Activated CD4-positive, alpha-beta T cell treated with anti-CD3 and anti-CD28 coated beads, Interleukin-2, amount 50 U/mL, for 48 hours (primary cell): ENCODE measurements at regions not wholly inside any gene's neighbourhood (a gene's known extent, or its start where the extent isn't known, plus 50 kb on each side); places are given as distances from the start of the nearest gene placed in this dataset.
"Not testable (repeated sequence)": the region's sequence is repeated elsewhere in the genome, so short reads cannot be mapped to it uniquely, and the experiment has no call there.

Experiments
- DNase-seq, 2 experiments: peaks; one replicate each; pipeline ENCODE4 v3.0.0-alpha.2; 2020

DNA sequence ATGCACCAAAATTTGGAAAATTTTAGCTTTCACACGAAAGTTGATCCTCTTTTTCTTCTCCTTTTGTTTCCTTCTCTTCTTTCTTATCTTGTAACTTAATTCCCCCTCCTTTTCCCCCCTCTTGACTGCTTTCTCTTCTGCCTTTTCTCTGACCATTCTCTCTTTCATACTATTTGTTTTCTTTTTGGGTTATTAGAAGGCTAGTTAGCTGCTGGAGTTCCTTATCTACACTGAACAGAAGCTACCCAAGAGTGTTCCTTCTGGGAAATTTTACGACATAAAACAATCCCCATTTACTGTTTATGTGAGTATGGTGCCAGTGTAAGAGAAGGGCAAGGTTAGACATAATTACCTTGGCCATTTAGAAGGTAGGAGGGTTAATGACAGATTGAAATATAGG, 218.4 kb upstream of the DTNA start:
- DNase-seq = no peak

DNA sequence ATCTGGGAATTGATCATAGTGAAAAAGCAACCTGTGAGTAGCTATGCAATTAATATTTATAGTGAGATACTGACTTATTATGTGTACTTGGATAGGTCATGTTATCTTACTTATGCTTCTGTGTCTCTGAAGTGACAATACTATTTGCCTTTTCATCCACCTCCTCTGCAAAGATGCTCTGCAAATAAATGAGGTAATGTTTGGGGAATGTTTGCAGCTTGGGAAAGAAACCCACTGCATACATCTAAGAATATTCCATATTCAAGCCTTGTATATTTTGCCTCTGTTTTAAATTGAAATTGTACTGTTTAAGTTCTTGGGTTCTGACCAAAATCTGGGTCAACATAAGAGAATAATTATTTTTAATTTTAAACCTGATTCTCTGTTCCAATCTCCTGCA, 217.4 kb upstream of the DTNA start:
- no peak for DNase-seq

DNA sequence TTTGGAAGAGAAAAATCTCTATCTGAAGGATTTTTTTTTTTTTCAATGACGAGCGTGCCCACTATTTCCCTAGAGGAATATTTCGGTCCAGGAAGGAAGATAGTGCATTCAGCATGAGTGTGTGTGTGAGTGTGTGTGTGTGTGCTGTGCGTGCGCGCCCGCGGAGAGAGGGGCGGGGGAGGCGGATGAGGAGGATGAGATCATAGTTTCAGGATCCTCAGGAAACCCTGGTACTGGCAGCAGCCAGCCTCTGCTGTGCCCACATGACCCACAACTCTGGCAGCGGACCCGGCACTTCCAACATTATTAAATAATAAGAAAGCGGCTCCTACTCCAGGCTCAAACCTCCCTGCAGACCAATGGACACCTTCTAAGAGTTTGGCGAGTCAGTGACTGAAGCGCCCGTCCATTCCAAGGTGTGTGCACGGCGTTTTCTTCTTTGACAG, 217.0 kb upstream of the DTNA start:
- peak in 1 of 2 experiments; percentile 27 for DNase-seq

DNA sequence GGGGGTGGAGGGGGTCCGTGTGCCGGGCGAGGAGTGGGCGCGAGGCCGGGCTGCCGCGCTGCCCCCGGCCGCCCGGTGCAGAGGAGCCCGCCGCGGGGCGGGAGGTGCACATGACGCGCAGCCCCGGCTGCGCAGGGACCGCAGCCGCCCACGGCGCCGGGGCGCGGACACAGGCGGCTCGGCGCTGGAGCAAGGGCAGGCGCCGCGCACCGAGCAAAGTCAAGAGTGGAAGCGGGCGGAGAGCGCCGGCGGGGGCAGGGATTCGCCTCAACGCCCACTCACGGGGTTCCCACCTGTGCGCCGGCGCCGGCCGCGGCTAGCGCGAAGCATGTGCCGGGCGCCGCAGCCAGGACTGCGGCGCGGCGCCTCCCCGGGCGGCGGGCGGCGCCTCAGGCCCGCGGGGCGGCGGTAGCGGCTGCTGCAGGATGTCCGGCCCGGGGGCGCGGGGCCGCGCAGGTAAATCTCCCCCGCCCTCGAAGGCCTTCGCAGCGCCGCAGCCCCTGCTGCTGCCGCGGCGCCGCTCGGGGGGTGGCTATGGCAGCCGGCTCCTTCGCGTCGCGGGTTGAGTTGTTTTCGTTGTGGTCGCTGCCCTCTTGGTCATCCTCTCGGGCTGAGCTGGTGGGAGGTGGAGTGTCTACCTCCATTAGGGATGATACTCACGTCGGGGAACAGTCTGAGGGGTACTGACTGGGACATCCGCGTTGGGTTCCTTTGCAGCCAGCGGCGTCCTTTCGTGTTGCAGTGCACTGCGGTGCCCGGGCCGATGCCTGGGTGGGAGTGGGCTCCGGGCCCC, 216.3 kb upstream of the DTNA start:
- no peak for DNase-seq

DNA sequence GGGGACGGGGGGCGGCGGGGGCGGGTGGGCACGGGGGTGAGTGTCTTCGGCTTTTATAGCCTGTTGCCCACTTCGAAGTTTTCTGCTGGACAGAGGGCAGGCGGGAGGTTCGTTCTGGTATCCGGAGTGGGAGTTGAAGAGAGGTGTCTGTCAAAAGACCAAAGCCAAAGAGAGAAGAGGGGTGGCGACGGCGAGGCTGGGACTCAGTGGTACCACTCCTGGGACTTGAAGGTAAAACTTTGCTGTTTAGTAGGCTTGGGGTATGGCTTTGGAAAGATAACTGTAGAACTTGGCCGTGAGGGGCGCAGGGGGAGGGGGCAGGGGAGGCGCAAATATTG, 215.8 kb upstream of the DTNA start:
- DNase-seq = no peak

DNA sequence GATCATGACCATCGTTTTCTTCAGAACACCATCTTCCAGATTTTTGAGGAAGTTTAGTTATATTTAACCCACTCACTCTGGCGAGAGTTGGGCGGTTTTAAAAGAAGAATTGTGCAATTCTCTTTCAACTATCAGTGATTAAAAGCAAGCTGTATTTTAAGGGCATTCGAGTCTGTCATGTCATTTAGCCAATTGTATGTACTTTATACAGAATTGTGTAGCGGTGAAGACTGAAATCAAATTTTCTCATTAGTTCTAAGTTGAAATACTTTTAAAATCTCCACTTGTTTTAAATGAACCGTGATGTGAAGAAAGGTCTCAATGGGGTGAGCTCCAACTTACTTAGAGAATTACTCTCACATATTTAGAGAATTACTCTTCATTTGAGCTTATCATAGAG, 214.6 kb upstream of the DTNA start:
- no peak for DNase-seq

DNA sequence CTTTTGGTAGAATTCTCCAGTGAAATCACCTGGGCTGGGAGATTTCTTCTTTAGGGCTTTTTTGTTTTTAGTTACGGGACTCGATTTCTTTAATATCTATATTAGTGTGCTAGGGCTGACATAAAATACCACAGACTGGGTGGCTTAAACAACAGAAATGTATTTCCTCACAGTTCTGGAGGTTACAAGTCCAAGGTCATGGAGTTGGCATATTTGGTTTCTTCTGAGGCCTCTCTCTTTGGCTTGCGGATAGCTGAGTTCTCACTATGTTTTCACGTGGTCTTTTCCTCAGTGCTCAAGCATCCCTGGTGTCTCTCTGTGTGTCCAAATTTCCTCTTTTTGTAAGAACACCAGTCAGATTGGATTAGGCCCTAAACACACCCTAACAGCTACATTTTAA, 208.5 kb upstream of the DTNA start:
- no peak for DNase-seq

DNA sequence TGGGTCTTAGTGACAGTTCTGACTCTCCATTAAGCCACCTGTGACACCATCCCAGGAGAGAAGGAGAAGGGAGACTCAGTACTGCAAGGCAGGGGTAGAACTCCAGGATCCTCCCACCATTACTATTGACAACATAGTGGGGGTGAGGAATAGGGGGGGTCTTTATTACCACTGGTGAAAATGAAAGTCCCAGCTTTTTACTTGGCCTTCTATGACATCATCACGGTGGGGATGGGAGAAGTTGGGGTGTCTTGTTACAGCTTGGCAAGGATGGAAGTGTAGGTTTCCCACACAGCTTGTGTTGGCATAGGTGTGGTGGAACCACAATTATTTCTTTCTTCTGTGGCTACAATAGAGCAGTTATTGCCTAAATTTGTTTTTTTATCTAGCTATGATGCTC, 203.9 kb upstream of the DTNA start:
- no peak for DNase-seq

DNA sequence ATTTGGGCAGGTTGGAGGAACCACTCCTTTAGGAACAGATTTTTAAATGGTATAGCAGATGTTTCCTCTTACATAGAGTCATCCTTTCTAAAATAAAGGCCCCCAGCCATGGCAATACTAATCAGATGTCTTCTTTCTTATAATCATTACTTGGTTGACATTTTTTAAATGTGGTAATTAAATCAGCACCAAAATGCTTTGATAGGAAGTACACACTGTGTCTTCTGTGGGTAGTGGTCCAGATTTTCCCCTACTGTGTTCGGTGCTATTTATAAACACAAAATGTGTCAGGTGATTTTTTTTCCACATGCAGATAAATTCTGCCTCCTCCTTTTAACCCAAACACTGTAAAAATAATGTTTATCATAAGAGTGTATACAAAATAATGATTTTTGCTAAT, 200.9 kb upstream of the DTNA start:
- no peak for DNase-seq

DNA sequence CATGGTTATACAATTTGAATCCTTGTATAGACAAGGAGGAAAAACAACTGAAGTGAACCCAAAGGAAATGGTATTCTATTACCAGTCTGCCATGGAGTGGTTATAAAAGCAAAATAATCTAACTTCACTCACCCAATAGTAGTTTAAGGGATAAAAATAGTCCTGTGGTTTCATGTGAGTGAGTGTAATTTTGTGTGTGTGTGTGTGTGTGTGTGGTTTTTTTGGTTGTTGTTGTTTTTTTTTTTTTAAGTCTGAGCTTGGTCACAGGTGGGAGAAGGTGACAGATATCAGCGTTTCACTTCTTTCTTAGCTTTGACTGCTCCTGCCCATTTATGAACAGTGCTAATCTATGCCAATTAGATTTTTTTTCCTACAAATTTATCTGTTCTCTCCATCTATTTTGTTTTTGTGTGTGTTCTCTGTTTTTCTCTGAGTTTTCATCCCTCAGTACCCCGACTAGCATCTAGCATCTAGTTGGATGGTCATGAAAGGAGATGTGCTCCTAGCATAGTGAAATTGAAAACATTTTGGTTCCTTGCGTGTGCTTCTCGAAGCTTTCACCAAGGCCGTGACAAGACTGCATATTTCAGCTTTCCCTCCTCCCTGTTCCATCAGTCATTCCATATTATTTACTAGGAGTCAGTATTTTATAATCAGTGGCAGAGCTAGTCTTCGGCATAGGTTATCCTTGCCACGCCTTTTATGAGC, 200.1 kb upstream of the DTNA start:
- DNase-seq = no peak

DNA sequence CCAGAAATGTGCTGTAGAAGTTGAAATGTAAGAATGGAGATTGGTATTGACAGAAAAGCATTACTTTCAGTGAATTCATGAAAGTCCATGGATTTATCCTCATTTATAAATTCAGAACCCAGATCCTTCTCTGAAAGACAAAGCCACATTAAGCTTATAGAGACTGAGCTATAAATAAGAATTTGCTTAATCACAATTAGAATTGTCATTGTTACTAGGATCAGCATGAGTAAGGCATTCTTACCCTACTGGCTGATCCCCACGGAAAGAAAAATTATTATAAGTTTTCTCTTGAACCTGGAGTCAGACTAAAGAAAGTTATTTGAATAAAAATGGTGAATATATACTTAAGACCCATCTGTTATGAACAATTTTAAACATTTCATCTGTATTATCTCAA, 199.2 kb upstream of the DTNA start:
- DNase-seq = no peak

DNA sequence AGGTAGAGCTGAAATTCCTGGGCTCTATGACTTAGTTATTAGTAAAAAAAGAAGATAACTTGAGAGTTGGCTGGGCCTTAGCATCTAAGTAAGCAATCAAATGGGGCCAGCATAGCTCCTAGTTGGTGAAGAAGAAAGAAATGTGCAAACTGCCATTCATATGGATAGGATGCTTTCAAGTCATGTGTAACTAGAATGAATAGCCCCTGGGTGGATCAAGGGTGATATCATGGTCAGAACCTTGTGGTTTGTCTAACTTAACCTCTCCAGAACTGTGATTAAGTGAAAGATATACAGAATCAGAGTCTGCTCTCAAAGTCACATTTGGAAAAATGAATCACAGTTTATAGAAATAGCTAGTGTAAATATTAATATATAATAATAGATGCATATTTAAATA, 198.7 kb upstream of the DTNA start:
- no peak for DNase-seq

DNA sequence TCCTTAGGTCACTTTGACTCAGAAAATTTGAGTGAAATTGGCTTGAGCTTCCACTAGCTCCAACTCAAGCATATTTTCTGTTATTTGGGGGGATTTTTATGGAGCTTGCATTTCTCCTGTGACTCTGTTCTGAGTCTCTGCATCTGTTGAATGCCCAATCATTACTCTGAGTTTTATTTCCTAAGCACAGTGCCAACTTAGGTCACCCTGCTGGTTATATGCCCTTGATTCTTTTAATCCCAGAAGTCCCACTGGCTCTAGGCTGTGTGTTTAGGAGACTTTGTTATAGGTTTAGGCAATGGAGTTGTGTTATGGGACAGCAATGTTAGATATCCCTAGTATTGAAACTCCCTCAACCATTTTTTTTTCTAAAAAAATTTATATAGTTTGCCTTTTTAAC, 198.2 kb upstream of the DTNA start:
- no peak for DNase-seq

DNA sequence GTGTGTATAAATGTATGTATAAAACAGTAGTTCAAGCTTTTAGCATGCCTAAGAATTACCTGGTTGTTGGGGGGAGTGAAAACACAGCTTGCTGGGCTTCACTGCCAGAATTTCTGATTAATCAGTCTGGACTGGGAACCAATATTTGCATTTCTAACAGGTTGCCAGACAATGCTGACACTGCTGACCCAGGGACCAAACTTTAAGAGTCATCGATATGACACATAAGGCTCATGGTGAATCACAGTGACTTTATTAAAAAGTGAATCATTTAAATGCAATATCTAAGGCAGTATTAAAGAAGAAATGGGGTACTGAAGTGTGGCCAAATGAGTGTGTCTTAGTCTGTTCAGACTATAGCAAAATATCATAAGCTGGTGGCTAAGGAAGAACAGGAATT, 195.9 kb upstream of the DTNA start:
- DNase-seq = no peak

DNA sequence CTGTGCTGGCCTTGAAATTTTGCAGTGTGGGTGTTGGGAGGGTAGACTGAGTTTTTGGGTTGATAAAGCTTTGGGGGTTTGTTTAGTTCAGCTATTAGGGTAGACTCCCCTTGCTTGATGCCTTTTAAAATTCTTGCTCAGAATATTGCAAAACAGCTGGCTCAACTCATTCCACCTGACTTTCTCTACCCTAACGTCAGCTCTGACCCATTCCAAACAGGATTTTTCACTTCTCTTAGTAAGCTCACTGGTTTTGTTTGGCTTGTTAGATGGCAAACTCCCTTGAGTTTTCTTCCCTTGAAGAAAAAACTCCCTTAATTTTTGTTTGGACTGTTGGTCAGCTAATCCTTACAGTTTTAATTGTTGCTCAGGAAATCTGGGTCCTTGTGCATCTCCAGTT, 195.1 kb upstream of the DTNA start:
- no peak for DNase-seq

DNA sequence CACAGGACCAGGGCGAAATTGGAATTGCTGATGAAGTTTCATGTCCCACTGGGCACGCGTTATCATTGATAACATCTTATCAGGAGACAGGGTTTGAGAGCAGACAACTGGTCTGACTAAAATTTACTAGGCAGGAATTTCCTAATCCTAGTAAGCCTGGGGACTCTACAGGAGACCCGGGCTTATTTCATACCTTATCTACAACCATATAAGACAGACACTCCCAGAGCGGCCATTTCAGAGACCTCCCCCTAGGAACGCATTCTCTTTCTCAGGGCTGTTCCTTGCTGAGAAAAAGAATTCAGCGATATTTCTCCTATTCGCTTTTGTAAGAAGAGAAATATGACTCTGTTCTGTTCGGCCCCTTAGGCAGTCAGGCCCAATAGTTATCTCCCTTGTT, 193.7 kb upstream of the DTNA start:
- DNase-seq = not testable (repeated sequence)

DNA sequence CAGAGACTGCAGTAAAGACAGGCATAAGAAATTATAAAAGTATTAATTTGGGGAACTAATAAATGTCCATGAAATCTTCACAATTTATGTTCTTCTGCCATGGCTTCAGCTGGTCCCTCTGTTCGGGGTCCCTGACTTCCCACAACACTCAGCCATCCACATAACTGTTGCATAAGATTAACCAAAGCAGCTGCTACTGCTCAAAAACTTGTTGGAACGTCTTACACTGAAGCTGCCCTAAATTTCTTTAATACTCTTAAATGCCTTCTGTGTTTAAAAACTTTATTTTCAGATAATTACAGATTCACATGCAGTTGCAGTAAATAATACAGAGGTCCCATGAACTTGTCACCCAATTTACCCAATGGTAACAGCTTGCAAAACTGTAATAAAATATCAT, 193.1 kb upstream of the DTNA start:
- not testable (repeated sequence) for DNase-seq

DNA sequence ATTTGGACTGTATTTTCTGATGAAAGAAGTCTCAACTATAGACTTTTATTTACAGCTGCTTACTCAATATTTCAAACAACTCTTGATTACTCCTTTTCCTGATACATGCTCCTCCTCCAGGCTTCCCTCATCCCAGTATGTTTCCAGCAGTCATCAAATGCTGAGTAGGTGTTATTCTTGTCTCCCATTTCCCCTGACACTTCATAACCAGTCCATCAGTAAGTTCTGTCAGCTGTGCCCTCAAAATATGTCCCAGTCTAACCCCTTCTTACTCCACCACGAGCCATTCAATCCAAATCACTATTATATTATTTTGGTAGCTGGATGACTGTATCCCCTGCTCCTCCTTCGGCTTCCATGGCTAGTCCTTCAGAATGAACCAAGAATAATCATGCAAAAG, 189.1 kb upstream of the DTNA start:
- DNase-seq = no peak

DNA sequence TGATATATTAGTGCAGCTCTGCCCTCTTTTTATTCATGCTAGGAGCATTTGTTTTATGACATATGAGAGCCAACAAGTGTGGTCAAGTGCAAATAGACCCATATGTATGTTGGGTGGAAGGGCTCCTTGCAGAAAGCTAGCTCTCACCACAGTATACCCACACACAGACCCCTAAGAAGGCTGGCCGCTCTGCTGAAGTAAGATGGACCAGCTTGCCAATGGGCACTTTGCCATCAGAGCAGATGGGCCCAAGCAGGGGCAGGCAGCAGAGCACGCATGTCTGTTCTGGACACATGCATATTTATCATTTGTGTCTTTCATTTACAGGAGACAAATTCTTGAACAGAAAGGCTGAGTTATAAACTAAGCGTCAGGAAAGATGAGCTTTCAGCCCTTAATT, 187.5 kb upstream of the DTNA start:
- no peak for DNase-seq

DNA sequence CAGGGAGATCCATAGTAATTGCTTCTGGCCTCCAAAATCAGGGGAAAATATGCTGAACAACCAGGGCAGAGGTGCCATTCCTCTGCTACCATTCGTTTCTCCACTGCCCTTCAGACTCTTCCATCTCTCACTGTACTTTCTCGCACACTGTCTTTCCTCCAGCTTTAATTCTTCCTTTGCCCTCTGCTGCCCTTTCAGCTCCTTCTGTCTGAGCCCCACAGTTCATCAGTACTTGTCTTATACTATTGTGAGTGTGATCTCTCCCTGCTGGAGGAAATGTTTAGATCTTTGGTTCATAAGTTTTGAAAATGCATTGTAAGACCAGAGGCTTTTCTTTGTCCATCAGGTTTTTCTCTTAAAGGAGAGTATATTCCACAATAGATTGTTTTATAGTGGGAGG, 184.9 kb upstream of the DTNA start:
- no peak for DNase-seq

DNA sequence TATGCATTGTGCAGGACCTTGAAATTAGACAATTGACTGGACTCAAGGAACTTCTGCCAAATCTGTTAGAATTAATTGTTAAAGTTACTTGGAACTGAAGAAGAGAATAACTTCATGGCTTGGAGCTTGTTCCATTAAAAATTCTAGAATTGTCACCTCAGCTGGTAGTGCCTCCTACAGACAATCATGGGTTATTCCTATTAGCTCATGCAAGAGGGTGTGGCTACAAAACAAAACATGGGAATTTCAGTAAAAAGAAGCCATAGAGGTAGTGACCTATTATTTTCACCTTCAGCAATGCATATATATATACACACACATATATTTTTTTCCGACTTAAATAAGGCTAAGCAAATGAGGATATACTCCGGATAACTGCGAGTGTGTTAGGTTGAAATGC, 181.9 kb upstream of the DTNA start:
- DNase-seq = no peak

DNA sequence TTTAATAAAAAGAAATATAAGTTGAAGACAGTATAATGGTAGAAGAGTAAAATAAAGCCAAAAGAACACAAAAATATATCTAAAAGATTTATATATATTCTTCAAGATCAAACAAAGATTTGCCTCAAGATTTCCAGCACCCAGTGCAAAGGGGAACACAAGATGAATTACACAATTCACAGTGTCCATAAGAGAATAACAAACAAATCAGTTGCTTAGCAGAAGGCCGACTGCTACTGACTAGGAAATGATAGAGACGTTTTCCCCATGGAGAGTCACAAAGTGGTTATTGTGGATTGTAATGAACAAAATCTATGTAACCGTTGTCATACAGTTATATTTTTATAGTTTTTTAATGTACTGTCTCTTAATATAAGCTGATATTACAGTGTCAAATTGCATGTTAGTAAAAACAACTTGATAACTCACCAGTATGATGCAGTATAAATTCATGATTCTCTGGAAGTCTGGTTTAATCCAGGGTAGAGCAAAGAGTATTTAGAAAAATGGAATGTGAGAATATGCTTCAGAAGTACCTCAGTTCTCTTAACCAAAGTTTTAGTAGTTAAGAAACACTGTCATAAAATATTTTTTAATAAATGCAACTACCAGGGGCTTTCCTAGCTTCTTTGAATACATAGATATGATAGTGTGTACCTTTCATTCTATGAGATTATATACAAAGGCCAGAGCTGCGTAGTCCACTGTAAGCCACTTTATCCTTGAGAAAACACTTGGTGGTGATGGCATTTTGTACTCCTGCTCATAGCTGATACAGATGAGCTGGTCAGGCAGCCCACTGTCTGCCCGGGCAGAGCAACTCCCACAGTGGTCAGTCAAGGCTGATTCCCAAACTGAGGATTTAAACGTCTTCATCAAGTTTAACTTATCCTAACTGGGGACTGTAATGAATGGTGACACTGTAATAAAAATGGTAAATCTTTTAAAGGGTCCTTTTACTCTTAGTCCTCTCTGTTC, 180.5 kb upstream of the DTNA start:
- no peak for DNase-seq

DNA sequence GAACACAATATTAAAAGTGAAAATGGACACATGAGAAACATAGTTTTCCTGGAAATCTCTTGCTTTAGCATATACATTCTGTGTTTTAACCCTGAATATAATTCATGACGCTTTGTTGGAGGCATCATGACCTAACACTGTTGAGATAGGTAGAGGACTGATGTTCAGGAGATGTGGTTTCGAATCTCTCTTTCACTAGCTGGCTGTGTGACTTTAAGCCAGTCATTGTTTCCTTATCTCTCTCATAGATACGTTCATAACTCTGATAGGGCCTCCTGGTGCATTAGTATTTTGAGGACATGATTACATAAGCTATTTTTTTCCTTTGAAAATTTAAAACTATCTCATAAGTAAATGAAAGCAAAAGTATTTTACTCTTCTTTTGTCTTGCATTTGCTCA, 179.0 kb upstream of the DTNA start:
- no peak for DNase-seq

DNA sequence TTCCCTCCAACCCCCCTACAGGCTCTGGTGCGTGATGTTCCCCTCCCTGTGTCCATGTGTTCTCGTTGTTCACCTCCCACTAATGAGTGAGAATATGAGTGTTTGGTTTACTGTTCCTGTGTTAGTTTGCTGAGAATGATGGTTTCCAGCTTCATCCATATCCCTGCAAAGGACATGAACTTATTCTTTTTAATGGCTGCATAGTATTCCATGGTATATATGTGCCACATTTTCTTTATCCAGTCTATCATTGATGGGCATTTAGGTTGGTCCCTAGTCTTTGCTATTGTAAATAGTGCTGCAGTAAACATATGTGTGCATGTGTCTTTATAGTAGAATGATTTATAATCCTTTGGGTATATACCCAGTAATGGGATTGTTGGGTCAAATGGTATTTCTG, 175.5 kb upstream of the DTNA start:
- not testable (repeated sequence) for DNase-seq
